ENCODE measurements at regions not wholly inside any gene's neighbourhood (a gene's known extent, or its start where the extent isn't known, plus 50 kb on each side); places are given as distances from the start of the nearest gene placed in this dataset.

GRCh38 chr5:163305655-163306054, 131.7 kb upstream of the CCNG1 start:
- Histone ChIP-seq H3K4me3 (ENCODE audit: insufficient read depth, low read length, poor library complexity, severe bottlenecking) (no peak overlapping the region), H3F3A (ENCODE audit: insufficient read depth) (no peaks in the 10 kb centered on the region), H3K9ac (ENCODE audit: low read length) (no peak overlapping the region), H2AFZ (ENCODE audit: low read depth, low read length, severe bottlenecking) (no peak overlapping the region), H3K27ac (ENCODE audit: low read depth, low read length) (no peak overlapping the region), H3K79me2 (ENCODE audit: insufficient read depth, low read length) (no peaks in the 10 kb centered on the region), H4K20me1 (ENCODE audit: low read depth, low read length) (no peaks in the 10 kb centered on the region), H3K27me3 (ENCODE audit: low read length) (no peaks in the 10 kb centered on the region), H3K36me3 (ENCODE audit: low read length) (no peaks in the 10 kb centered on the region), H3K4me2 (ENCODE audit: low read depth, low read length, poor library complexity, severe bottlenecking) (no peak overlapping the region), H3K9me2 (replicated peaks; ENCODE audit: insufficient read depth, low read length) (no peaks in the 10 kb centered on the region), H3K9me3 (ENCODE audit: insufficient read depth, low read length) (no peaks in the 10 kb centered on the region)
- TF ChIP-seq, protein P1, sequence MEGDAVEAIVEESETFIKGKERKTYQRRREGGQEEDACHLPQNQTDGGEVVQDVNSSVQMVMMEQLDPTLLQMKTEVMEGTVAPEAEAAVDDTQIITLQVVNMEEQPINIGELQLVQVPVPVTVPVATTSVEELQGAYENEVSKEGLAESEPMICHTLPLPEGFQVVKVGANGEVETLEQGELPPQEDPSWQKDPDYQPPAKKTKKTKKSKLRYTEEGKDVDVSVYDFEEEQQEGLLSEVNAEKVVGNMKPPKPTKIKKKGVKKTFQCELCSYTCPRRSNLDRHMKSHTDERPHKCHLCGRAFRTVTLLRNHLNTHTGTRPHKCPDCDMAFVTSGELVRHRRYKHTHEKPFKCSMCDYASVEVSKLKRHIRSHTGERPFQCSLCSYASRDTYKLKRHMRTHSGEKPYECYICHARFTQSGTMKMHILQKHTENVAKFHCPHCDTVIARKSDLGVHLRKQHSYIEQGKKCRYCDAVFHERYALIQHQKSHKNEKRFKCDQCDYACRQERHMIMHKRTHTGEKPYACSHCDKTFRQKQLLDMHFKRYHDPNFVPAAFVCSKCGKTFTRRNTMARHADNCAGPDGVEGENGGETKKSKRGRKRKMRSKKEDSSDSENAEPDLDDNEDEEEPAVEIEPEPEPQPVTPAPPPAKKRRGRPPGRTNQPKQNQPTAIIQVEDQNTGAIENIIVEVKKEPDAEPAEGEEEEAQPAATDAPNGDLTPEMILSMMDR (IDR thresholded peaks at IDR 0.05; ENCODE audit: insufficient read depth, low read length, poor library complexity, severe bottlenecking), result no peak
- no peak for TF ChIP-seq EZH2phosphoT487 (conservative IDR thresholded peaks at IDR 0.05; ENCODE audit: low read length)

DNA sequence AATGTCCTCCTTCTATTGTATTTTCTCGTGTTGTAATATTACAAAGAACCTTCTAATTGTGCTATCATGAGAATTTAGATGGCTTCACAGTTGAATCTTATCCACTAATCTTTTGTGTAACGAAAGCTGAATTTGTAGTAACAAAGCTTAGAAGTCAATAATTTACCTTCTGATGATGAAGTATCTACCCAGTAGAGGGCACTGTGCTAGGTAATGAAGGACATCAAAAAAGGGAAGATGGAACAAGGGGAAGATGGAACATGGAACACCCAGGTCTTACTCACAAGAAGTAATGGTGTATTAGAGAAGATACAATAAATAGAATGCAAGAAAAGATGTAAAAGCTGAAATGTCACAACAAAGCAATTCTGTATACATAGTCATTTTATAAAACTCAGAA, 131.0 kb upstream of the CCNG1 start:
- no peaks in the 10 kb centered on the region for H3F3A ChIP-seq (ENCODE audit: insufficient read depth)
- H3K36me3 ChIP-seq (ENCODE audit: low read length), result no peaks in the 10 kb centered on the region
- no peaks in the 10 kb centered on the region for H3K9me2 ChIP-seq (replicated peaks; ENCODE audit: insufficient read depth, low read length)
- H3K4me2 ChIP-seq (ENCODE audit: low read depth, low read length, poor library complexity, severe bottlenecking), result no peak overlapping the region
- H3K9ac ChIP-seq (ENCODE audit: low read length), result no peak overlapping the region
- TF ChIP-seq, protein P1 (IDR thresholded peaks at IDR 0.05; ENCODE audit: insufficient read depth, low read length, poor library complexity, severe bottlenecking), result peak; percentile 53
- no peak for TF ChIP-seq EZH2phosphoT487 (conservative IDR thresholded peaks at IDR 0.05; ENCODE audit: low read length)
- H2AFZ ChIP-seq (ENCODE audit: low read depth, low read length, severe bottlenecking), result no peak overlapping the region
- H3K4me3 ChIP-seq (ENCODE audit: insufficient read depth, low read length, poor library complexity, severe bottlenecking), result no peak overlapping the region
- no peaks in the 10 kb centered on the region for H3K79me2 ChIP-seq (ENCODE audit: insufficient read depth, low read length)
- H3K9me3 ChIP-seq (ENCODE audit: insufficient read depth, low read length), result no peaks in the 10 kb centered on the region
- H3K27me3 ChIP-seq (ENCODE audit: low read length), result no peaks in the 10 kb centered on the region
- no peak overlapping the region for H3K27ac ChIP-seq (ENCODE audit: low read depth, low read length)
- no peaks in the 10 kb centered on the region for H4K20me1 ChIP-seq (ENCODE audit: low read depth, low read length)

- Histone ChIP-seq H3K9me3 (ENCODE audit: insufficient read depth, low read length) (no peaks in the 10 kb centered on the region), H3F3A (ENCODE audit: insufficient read depth) (no peaks in the 10 kb centered on the region), H3K27ac (ENCODE audit: low read depth, low read length) (no peak overlapping the region), H3K27me3 (ENCODE audit: low read length) (no peaks in the 10 kb centered on the region), H3K79me2 (ENCODE audit: insufficient read depth, low read length) (no peaks in the 10 kb centered on the region), H2AFZ (ENCODE audit: low read depth, low read length, severe bottlenecking) (no peak overlapping the region), H3K9me2 (replicated peaks; ENCODE audit: insufficient read depth, low read length) (no peaks in the 10 kb centered on the region), H4K20me1 (ENCODE audit: low read depth, low read length) (no peaks in the 10 kb centered on the region), H3K9ac (ENCODE audit: low read length) (no peak overlapping the region), H3K36me3 (ENCODE audit: low read length) (no peaks in the 10 kb centered on the region), H3K4me2 (ENCODE audit: low read depth, low read length, poor library complexity, severe bottlenecking) (no peak overlapping the region), H3K4me3 (ENCODE audit: insufficient read depth, low read length, poor library complexity, severe bottlenecking) (no peak overlapping the region)
- no peak for TF ChIP-seq EZH2phosphoT487 (conservative IDR thresholded peaks at IDR 0.05; ENCODE audit: low read length)
- TF ChIP-seq, protein P1 (IDR thresholded peaks at IDR 0.05; ENCODE audit: insufficient read depth, low read length, poor library complexity, severe bottlenecking), result no peak
Observed at GRCh38 chr5:163309914-163310313, 127.5 kb upstream of the CCNG1 start.

Data from SU-DHL-6 (cell line).